Skeletal muscle satellite cell (primary cell): ENCODE measurements at regions not wholly inside any gene's neighbourhood (a gene's known extent, or its start where the extent isn't known, plus 50 kb on each side); places are given as distances from the start of the nearest gene placed in this dataset.
"Not testable (repeated sequence)": the region's sequence is repeated elsewhere in the genome, so short reads cannot be mapped to it uniquely, and the experiment has no call there.

Experiments used
- H3K27me3 ChIP-seq: 2 replicates; pipeline ENCODE4 v1.7.0; 2013; ENCODE audit warnings: low read length; ENCODE audit not compliant: control insufficient read depth, insufficient read depth
- H3K36me3 ChIP-seq: 2 replicates; pipeline ENCODE4 v1.7.0; 2013; ENCODE audit warnings: mild to moderate bottlenecking, control low read depth, low read length; ENCODE audit not compliant: insufficient read depth
- H3K4me1 ChIP-seq: 2 replicates; pipeline ENCODE4 v1.7.0; 2013; ENCODE audit warnings: low read length; ENCODE audit not compliant: control insufficient read depth, insufficient read depth
- H3K4me2 ChIP-seq: 2 replicates; pipeline ENCODE4 v1.7.0; 2013; ENCODE audit warnings: mild to moderate bottlenecking, low read length
- H3K4me3 ChIP-seq: 2 replicates; pipeline ENCODE4 v1.7.0; 2013; ENCODE audit warnings: low read length
- H3K9ac ChIP-seq: 2 replicates; pipeline ENCODE4 v1.7.0; 2013; ENCODE audit warnings: mild to moderate bottlenecking, low read depth, low read length, moderate library complexity
- H3K9me3 ChIP-seq: replicated peaks from 2 replicates; pipeline ENCODE4 v1.7.0; 2013; ENCODE audit warnings: mild to moderate bottlenecking, control low read depth, low read length

DNA sequence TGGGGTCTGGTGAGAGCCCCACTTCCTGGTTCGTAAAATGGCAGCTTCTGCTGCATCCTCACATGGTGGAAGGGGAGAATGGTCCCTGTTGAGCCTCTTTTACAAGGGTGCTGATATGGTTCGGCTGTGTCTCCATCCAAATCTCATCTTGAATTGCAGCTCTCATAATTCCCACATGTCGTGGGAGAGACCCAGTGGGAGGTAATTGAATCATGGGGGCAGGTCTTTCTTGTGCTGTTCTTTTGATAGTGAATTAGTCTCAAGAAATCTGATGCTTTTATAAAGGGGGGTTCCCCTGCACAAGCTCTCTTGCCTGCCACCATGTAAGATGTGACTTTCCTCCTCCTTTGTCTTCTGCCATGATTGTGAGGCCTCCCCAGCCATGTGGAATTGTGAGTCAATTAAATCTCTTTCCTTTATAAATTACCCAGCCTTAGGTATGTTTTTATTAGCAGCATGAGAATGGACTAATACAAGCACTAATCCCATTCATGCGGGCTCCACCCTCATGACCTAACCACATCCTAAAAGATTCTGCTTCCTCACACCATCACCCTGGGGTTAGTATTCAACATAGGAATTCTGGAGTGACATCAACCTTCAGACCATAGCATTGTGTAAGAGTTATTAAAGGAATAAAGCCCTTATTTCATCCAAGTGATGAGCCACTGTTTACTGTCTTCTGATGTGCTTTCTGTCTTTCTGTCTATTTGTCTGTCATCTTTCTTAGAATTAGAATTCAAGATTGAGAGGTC lies 159.0 kb upstream of the IRS2 start:
- Histone ChIP-seq H3K36me3 (no peaks in the 10 kb centered on the region), H3K27me3 (no peaks in the 10 kb centered on the region), H3K9ac (peak overlapping the region; percentile 61), H3K4me1 (peaks cover 25% of the 10 kb centered on the region), H3K4me2 (no peak overlapping the region), H3K9me3 (peaks cover 13% of the 10 kb centered on the region), H3K4me3 (no peak overlapping the region)

DNA sequence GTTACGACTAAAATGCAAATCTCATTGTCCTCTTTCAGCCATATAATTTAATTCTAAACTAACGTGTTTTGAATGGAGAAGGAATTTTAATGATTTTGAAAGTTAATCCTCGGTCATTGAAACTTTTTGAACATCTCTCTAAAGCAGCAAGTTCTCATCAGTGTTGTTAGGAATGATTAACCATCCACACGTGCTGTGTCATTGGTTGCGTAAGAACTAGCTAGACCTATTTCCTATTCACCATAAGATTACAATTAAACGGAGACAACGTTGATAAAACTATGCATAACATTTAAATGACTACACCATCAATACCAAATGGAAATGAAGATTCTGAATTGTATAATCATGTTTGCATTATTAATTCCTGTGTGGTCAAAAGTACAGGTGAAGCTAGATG lies 155.6 kb upstream of the IRS2 start:
- Histone ChIP-seq H3K4me1 (peaks cover 37% of the 10 kb centered on the region), H3K9ac (no peak overlapping the region), H3K9me3 (peaks cover 13% of the 10 kb centered on the region), H3K4me2 (no peak overlapping the region), H3K27me3 (no peaks in the 10 kb centered on the region), H3K4me3 (no peak overlapping the region), H3K36me3 (no peaks in the 10 kb centered on the region)

DNA sequence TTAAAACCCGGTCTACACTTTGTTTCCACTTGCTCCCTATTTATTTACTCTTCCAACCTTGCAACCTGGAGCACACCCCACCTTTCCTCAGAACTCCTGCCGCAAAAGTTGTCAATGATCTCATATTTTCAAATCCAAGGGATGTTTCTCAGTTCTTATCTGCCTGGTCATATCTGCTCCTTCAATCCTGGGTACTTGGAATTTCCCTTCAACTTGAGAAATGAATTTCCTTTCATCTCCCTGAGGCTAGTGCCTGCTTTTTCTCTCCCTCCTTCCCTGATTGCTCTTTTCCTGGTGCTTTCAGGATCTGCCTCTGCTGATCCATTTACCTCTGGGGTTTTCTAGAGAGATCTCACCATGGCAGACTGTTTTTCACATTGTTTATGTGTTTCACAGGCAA lies 154.8 kb upstream of the IRS2 start:
- Histone ChIP-seq H3K4me3 (no peak overlapping the region), H3K9me3 (peaks cover 13% of the 10 kb centered on the region), H3K36me3 (no peaks in the 10 kb centered on the region), H3K4me2 (no peak overlapping the region), H3K9ac (no peak overlapping the region), H3K4me1 (peaks cover 34% of the 10 kb centered on the region), H3K27me3 (no peaks in the 10 kb centered on the region)

DNA sequence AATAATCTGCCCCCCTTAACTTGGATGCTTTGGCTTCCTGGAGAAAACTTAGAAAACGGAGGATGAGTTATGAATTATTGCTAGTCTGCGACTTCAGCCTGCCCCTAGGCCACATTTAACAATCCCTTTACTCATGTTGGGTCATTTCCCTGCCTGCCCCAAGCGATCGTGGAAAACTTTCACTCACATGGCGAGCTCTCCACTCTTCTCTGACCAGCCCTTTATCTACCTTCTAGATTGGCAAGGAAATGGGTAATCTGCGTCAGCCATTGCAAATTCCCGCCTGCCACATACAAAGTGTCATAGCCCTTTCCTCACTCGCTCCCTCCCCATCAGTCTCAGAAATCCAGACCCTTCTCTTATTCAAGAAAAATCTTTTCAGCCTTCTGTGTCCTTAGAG lies 154.3 kb upstream of the IRS2 start:
- peaks cover 13% of the 10 kb centered on the region for H3K9me3 ChIP-seq
- H3K27me3 ChIP-seq = no peaks in the 10 kb centered on the region
- no peaks in the 10 kb centered on the region for H3K36me3 ChIP-seq
- no peak overlapping the region for H3K9ac ChIP-seq
- H3K4me2 ChIP-seq = no peak overlapping the region
- H3K4me1 ChIP-seq = peaks cover 29% of the 10 kb centered on the region
- no peak overlapping the region for H3K4me3 ChIP-seq

DNA sequence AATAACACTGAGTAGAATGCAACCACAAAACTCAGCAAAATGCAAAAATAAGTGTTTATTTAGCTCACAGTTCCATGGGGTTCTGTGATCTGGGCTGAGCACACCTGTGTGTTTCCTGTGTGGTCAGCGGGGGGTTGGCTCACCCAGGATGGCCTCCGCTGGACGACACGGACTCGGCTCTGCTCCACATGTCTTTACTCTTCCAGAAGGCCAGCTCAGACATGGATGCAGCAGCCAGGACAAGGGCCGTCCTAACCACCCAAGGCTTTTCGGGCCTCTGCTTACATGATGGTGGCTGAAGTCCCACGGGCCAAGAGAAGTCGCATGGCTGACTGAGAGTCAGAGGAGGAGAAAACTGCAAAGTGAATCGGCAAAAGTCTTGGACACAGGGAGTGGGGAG lies 153.5 kb upstream of the IRS2 start:
- H3K4me3 ChIP-seq = no peak overlapping the region
- no peak overlapping the region for H3K9ac ChIP-seq
- peaks cover 22% of the 10 kb centered on the region for H3K4me1 ChIP-seq
- no peak overlapping the region for H3K4me2 ChIP-seq
- H3K36me3 ChIP-seq = no peaks in the 10 kb centered on the region
- H3K27me3 ChIP-seq = no peaks in the 10 kb centered on the region
- peaks cover 9% of the 10 kb centered on the region for H3K9me3 ChIP-seq

DNA sequence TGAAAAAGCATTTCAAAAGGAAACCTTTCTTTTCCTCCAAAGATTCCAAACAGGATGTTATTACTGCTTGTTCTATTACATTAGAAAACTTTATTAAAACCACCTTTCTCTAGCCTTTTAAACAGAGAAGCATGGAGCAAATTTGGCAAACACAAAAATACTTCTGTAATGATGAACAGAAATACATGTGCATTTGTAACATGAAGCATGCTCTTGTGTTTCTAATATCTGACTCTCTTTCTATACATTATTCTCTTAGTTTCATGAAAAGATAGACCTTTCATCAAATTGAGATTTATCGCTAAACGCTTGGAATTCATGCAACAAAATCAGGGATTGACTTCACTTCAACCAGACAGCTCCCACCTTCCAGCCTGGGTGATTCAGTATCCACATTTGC lies 152.8 kb upstream of the IRS2 start:
- peak overlapping the region; percentile 68 for H3K4me2 ChIP-seq
- H3K4me1 ChIP-seq = peaks cover 19% of the 10 kb centered on the region
- no peaks in the 10 kb centered on the region for H3K36me3 ChIP-seq

DNA sequence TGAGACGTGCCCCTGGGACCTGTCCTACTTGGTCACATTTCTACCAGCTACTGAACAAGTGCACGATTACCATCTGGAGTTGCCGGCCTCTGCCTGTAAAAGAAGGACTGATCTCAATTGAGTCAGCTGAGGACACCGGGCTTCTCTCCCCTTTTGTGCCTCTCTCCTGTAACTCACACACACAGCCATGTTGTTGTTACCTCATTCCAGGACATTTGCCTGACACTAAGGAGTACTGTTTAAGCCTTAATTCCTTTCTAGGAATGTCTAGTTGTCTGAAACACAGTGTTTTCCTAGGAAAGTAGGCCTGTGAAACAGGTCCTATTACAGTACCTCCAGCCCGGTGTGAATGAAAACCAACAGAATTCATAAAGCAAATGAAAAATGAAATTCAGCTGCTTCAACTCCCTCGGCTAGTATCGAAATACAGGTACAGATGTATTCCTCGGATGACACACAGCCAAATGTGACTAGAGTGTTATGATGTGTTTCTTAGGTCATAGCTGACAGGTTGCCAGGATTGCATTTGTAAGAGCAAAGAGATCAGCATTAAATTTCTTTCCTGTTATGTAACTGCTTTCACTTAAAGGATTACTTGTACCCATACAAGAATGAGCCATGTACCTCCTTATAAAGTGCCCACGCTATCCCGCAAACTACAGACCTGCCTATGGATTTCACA lies 152.0 kb upstream of the IRS2 start:
- Histone ChIP-seq H3K36me3 (no peaks in the 10 kb centered on the region), H3K4me3 (peak overlapping the region; percentile 6), H3K9ac (peak overlapping the region; percentile 63), H3K4me2 (peak overlapping the region; percentile 68), H3K4me1 (peaks cover 23% of the 10 kb centered on the region), H3K9me3 (no peaks in the 10 kb centered on the region), H3K27me3 (no peaks in the 10 kb centered on the region)

More for the DNA sequence above, 152.8 kb upstream of the IRS2 start:
- no peaks in the 10 kb centered on the region for H3K27me3 ChIP-seq
- peaks cover 5% of the 10 kb centered on the region for H3K9me3 ChIP-seq
- H3K4me3 ChIP-seq = no peak overlapping the region
- H3K9ac ChIP-seq = peak overlapping the region; percentile 63

DNA sequence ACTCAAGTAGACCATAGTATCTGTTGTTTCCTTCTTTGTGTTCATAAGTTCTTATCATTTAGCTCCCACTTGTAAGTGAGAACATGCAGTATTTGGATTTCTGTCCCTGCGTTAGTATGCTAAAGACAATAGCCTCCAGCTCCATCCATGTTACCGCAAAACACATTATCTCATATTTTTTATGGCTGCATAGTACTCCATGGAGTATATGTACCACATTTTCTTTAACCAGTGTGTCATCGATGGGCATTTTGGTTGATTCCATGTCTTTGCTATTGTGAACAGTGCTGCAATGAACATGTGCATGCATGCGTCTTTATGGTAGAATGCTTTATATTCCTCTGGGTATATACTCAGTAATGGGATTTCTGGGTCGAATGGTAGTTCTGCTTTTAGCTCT lies 148.1 kb upstream of the IRS2 start:
- H3K9ac ChIP-seq, H3K4me2 ChIP-seq, H3K27me3 ChIP-seq, H3K4me3 ChIP-seq, H3K9me3 ChIP-seq, H3K36me3 ChIP-seq: not testable (repeated sequence)
- H3K4me1 ChIP-seq = peaks cover 34% of the 10 kb centered on the region

DNA sequence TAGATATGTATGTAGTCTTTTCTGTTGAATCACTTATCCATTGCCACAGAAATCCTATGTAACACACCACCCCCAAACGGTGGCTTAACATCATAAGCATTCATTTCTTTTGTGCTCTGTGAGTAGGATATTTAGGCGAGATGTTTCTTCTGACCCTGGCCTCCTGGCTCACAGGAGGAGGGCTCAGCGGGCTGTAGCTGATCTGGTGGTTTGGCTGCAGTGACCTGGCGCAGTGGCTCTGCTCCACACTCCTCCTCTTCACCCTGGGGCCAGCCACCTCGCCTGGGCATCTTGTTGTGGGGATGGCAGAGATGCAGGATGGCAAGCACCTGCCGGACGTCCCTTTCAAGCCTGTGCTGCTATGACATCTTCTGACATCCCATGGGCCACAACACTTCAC lies 147.1 kb upstream of the IRS2 start:
- Histone ChIP-seq H3K4me3 (no peak overlapping the region), H3K4me2 (no peak overlapping the region), H3K4me1 (peaks cover 23% of the 10 kb centered on the region), H3K9me3 (no peaks in the 10 kb centered on the region), H3K36me3 (no peaks in the 10 kb centered on the region), H3K27me3 (no peaks in the 10 kb centered on the region), H3K9ac (no peak overlapping the region)

DNA sequence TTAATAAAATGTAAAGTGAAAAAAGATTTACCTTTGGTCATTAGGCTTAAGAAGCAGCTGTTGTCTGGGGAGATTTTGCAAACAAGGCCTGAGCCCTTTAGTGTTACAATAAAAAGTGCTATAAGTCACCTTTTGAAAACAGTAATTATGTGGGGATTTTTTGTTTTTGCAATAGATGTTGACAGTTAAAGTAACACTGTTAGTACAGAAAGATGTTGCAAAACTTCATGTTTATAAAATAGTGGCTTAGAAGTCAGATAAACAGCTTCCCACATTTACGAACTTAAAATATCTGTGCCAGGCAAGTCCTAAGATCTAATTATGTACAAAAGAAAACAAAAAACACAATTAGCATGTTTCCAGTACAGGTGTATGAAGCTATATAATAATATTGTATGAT lies 138.0 kb upstream of the IRS2 start:
- Histone ChIP-seq H3K27me3 (no peaks in the 10 kb centered on the region), H3K9me3 (peaks cover 3% of the 10 kb centered on the region), H3K4me3 (no peak overlapping the region), H3K4me2 (no peak overlapping the region), H3K4me1 (peaks cover 22% of the 10 kb centered on the region), H3K9ac (no peak overlapping the region), H3K36me3 (no peaks in the 10 kb centered on the region)

DNA sequence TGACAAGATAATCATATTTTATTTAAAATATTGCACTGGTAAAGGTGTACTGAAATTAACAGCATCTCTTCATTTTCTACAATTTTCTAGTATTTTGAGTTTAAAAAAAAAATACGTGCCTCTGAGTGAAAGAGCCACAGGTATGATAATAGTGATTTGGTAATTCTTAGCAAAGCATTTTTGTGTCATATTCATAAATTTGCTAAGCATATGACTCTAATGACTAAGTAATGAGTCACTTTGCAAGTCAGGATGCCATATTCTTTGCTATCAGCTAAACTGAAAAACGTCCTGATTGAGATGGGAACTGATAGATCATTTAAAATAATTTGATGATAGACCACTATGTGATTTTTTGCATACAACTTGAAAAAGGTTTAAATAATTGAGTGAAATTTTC lies 136.1 kb upstream of the IRS2 start:
- Histone ChIP-seq H3K27me3 (no peaks in the 10 kb centered on the region), H3K9ac (no peak overlapping the region), H3K36me3 (no peaks in the 10 kb centered on the region), H3K9me3 (peaks cover 3% of the 10 kb centered on the region), H3K4me3 (no peak overlapping the region), H3K4me2 (no peak overlapping the region), H3K4me1 (peaks cover 39% of the 10 kb centered on the region)
